ENCODE measurements at regions not wholly inside any gene's neighbourhood (a gene's known extent, or its start where the extent isn't known, plus 50 kb on each side); places are given as distances from the start of the nearest gene placed in this dataset.
A peak's percentile ranks its signal among the peaks of the same experiment; 100 is the strongest.

DNA sequence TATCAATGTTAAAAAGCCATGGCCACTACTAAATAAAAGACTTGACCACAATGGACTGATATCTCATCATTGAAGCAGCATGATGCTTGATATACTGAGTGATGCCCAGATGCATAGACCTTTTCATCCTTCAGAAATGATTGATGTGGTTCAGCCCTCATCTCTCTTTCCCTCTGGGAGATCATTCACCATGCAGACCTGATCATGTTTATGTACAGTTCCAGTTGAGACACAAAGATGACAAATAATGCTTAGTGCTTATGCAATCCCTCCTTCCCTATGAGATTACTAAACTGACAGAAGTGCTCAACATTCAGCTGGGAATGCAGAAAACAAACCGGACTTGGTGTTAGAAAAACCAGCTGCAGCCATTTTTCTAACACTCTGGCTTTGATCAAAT is 91.9 kb upstream of the TLR4 start:
- no peaks in the 10 kb centered on the region for H3K27me3 ChIP-seq
- no peaks in the 10 kb centered on the region for H3K4me1 ChIP-seq
- TF ChIP-seq EP300 (IDR thresholded peaks at IDR 0.05) (no peak), POLR2A (IDR thresholded peaks at IDR 0.05) (no peak)
- TF ChIP-seq, protein P1, sequence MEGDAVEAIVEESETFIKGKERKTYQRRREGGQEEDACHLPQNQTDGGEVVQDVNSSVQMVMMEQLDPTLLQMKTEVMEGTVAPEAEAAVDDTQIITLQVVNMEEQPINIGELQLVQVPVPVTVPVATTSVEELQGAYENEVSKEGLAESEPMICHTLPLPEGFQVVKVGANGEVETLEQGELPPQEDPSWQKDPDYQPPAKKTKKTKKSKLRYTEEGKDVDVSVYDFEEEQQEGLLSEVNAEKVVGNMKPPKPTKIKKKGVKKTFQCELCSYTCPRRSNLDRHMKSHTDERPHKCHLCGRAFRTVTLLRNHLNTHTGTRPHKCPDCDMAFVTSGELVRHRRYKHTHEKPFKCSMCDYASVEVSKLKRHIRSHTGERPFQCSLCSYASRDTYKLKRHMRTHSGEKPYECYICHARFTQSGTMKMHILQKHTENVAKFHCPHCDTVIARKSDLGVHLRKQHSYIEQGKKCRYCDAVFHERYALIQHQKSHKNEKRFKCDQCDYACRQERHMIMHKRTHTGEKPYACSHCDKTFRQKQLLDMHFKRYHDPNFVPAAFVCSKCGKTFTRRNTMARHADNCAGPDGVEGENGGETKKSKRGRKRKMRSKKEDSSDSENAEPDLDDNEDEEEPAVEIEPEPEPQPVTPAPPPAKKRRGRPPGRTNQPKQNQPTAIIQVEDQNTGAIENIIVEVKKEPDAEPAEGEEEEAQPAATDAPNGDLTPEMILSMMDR (IDR thresholded peaks at IDR 0.05), result no peak
- H3K4me3 ChIP-seq, result no peak overlapping the region
- H3K9me3 ChIP-seq, result no peaks in the 10 kb centered on the region
- no peaks in the 10 kb centered on the region for H3K36me3 ChIP-seq
- WGBS, 2 donors, result 38 to 42% methylated on average over 1 of the region's 1 CpG
- no peak for DNase-seq (ENCODE audit: low spot score in 2 of 2)
- no peak overlapping the region for H3K27ac ChIP-seq

DNA sequence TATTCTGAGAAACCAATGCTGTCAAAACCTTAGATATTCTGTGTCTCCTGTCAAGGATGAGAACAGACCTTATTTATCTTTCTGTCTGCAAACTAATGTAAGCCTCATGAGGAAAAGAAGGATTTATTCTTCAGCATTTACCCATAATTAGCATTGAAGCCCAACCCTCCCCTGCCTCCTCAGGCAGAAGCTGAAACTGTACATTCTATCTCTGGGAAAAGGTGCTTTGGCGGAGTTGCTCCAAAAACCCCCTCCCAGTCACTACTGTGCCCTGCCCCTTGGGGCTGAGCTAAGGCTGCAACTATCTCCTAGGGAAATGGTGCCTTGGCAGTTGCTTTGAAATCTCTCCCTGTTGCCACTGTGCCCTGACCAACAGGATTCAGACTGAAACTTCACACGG is 106.2 kb upstream of the TLR4 start:
- TF ChIP-seq, protein P1 (IDR thresholded peaks at IDR 0.05), result no peak
- TF ChIP-seq POLR2A (IDR thresholded peaks at IDR 0.05) (no peak), EP300 (IDR thresholded peaks at IDR 0.05) (no peak)

DNA sequence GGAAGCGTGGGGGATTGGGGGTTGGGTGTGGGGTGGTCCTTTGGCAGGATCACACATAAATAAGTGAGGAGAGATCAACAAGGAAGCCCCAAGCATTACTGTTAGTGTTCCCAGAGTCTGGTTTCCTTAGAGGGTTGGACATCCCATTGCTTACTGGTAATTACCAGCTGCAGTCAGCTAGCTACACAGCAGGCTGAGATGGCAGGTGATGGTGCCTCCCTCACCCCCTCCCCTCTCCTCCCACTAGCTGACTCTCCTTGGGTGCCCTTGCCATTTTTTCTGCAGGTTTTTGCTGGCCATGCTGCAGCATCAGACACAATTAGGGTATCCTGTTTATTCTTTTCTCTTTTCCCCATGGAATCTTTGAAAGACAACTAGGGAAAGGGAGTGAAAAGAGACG is 107.5 kb upstream of the TLR4 start:
- Histone ChIP-seq H3K9me3 (peaks cover 0 to 19% (median 4%) of the 10 kb centered on the region in 4 donors), H3K27ac (no peak overlapping the region), H3K27me3 (no peaks in the 10 kb centered on the region), H3K4me1 (no peaks in the 10 kb centered on the region), H3K4me3 (no peak overlapping the region), H3K36me3 (no peaks in the 10 kb centered on the region)
- no peak for DNase-seq (ENCODE audit: low spot score in 2 of 2)
- WGBS, 2 donors, result 14 to 29% methylated on average over 2 of the region's 2 CpGs
- TF ChIP-seq POLR2A (IDR thresholded peaks at IDR 0.05), result no peak
- TF ChIP-seq EP300 (IDR thresholded peaks at IDR 0.05), result no peak
- TF ChIP-seq, protein P1 (IDR thresholded peaks at IDR 0.05), result no peak

More for the DNA sequence above, 106.2 kb upstream of the TLR4 start:
- Histone ChIP-seq H3K4me1 (no peaks in the 10 kb centered on the region), H3K9me3 (peaks cover 0 to 21% (median 4%) of the 10 kb centered on the region in 4 donors), H3K27me3 (no peaks in the 10 kb centered on the region), H3K27ac (no peak overlapping the region), H3K4me3 (no peak overlapping the region), H3K36me3 (no peaks in the 10 kb centered on the region)
- WGBS, 2 donors, result 66 to 74% methylated on average over 2 of the region's 2 CpGs
- DNase-seq (ENCODE audit: low spot score in 2 of 2), result no peak

DNA sequence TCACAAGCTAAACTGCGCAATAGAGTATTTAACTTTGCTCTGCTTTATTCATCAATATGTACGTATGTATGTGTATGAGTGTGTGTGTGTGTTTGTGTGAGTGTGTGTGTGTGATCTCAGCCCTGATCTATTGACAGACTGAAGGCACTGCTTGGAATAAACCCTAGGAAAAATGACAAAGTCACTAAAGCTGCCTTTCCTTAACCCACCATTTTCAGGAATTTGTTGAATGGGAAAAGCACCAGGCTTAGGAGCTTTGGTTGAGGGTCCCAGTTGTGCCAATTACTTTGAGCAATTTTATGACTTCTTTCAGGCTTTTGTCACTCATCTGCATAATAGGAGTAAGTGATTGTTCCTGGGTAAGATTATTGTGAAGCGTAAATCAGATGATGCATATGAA is 108.6 kb upstream of the TLR4 start:
- no peak overlapping the region for H3K4me3 ChIP-seq
- TF ChIP-seq, protein P1 (IDR thresholded peaks at IDR 0.05), result no peak
- TF ChIP-seq POLR2A (IDR thresholded peaks at IDR 0.05) (no peak), EP300 (IDR thresholded peaks at IDR 0.05) (no peak)
- H3K9me3 ChIP-seq, result peaks cover 0 to 14% (median 3%) of the 10 kb centered on the region in 4 donors
- H3K4me1 ChIP-seq, result no peaks in the 10 kb centered on the region
- H3K36me3 ChIP-seq, result no peaks in the 10 kb centered on the region
- no peaks in the 10 kb centered on the region for H3K27me3 ChIP-seq
- 87 to 93% methylated on average over 3 of the region's 3 CpGs for WGBS, 2 donors
- DNase-seq (ENCODE audit: low spot score in 2 of 2), result no peak
- no peak overlapping the region for H3K27ac ChIP-seq

DNA sequence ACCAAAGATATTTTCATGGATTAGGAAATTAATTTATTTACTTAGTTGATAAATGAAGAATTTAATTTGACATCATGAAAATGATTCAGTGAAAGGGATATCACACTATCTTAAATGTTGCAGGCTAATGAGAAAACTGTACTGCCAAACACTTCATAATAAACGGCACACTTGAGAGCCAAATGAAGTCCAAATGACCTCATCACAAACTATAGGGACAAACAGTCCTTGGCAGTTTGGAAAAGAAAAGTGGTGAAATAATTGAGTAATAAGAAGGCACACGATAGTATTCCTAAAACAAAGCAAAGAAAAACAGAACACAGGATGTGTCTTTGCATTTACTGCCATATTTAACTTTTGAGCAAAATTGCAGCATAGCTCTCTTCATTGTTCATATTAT is 116.9 kb upstream of the TLR4 start:
- no peak overlapping the region for H3K4me3 ChIP-seq
- 57 to 69% methylated on average over 2 of the region's 2 CpGs for WGBS, 2 donors
- peaks cover 0 to 4% (median 0%) of the 10 kb centered on the region in 4 donors for H3K9me3 ChIP-seq
- no peak for DNase-seq (ENCODE audit: low spot score in 2 of 2)
- no peaks in the 10 kb centered on the region for H3K27me3 ChIP-seq
- TF ChIP-seq, protein P1 (IDR thresholded peaks at IDR 0.05), result no peak
- TF ChIP-seq POLR2A (IDR thresholded peaks at IDR 0.05), result no peak
- peak in 1 of 2 donors; percentile 55 for TF ChIP-seq EP300 (IDR thresholded peaks at IDR 0.05)
- H3K36me3 ChIP-seq, result no peaks in the 10 kb centered on the region
- no peak overlapping the region for H3K27ac ChIP-seq
- H3K4me1 ChIP-seq, result no peaks in the 10 kb centered on the region
